ENCODE measurements at regions not wholly inside any gene's neighbourhood (a gene's known extent, or its start where the extent isn't known, plus 50 kb on each side); places are given as distances from the start of the nearest gene placed in this dataset.

GRCh38 chr6:81241126-81242041 is 511.1 kb downstream of the TENT5A start:
- no peak overlapping the region for H2AFZ ChIP-seq (ENCODE audit: low read depth)

GRCh38 chr6:81238390-81238789 is 514.1 kb downstream of the TENT5A start:
- no peak overlapping the region for H3K27ac ChIP-seq
- H3K79me2 ChIP-seq (ENCODE audit: insufficient read depth, low read depth) = no peaks in the 10 kb centered on the region
- H3K27me3 ChIP-seq (ENCODE audit: insufficient read depth, low read depth) = no peaks in the 10 kb centered on the region
- TF ChIP-seq CTCF (conservative IDR thresholded peaks at IDR 0.05; ENCODE audit: low read depth, low read length) = no peak
- no peak overlapping the region for H3K4me3 ChIP-seq (IDR thresholded peaks at IDR 0.05; ENCODE audit: insufficient read depth, low read depth, low read length)
- no peaks in the 10 kb centered on the region for H4K20me1 ChIP-seq (ENCODE audit: insufficient read depth)
- H3K4me1 ChIP-seq (ENCODE audit: low read depth, poor library complexity, severe bottlenecking) = no peaks in the 10 kb centered on the region
- H3K4me2 ChIP-seq = no peak overlapping the region
- H3K9ac ChIP-seq = no peak overlapping the region
- H2AFZ ChIP-seq (ENCODE audit: low read depth) = no peak overlapping the region
- no peaks in the 10 kb centered on the region for H3K36me3 ChIP-seq (ENCODE audit: insufficient read depth)

More at GRCh38 chr6:81241126-81242041, 511.1 kb downstream of the TENT5A start:
- Histone ChIP-seq H3K4me3 (IDR thresholded peaks at IDR 0.05; ENCODE audit: insufficient read depth, low read depth, low read length) (no peak overlapping the region), H3K27ac (no peak overlapping the region), H3K9ac (no peak overlapping the region), H3K79me2 (ENCODE audit: insufficient read depth, low read depth) (no peaks in the 10 kb centered on the region), H4K20me1 (ENCODE audit: insufficient read depth) (no peaks in the 10 kb centered on the region), H3K36me3 (ENCODE audit: insufficient read depth) (no peaks in the 10 kb centered on the region), H3K4me2 (no peak overlapping the region), H3K4me1 (ENCODE audit: low read depth, poor library complexity, severe bottlenecking) (no peaks in the 10 kb centered on the region), H3K27me3 (ENCODE audit: insufficient read depth, low read depth) (no peaks in the 10 kb centered on the region)
- TF ChIP-seq CTCF (conservative IDR thresholded peaks at IDR 0.05; ENCODE audit: low read depth, low read length) = 0 out of 2 replicates have a peak, but pooled peaks have one; percentile 24

GRCh38 chr6:81237226-81237625 is 515.3 kb downstream of the TENT5A start:
- no peaks in the 10 kb centered on the region for H3K4me1 ChIP-seq (ENCODE audit: low read depth, poor library complexity, severe bottlenecking)
- no peaks in the 10 kb centered on the region for H4K20me1 ChIP-seq (ENCODE audit: insufficient read depth)
- H3K27ac ChIP-seq = no peak overlapping the region
- no peaks in the 10 kb centered on the region for H3K27me3 ChIP-seq (ENCODE audit: insufficient read depth, low read depth)
- H3K79me2 ChIP-seq (ENCODE audit: insufficient read depth, low read depth) = no peaks in the 10 kb centered on the region
- no peak for TF ChIP-seq CTCF (conservative IDR thresholded peaks at IDR 0.05; ENCODE audit: low read depth, low read length)
- no peaks in the 10 kb centered on the region for H3K36me3 ChIP-seq (ENCODE audit: insufficient read depth)
- no peak overlapping the region for H2AFZ ChIP-seq (ENCODE audit: low read depth)
- H3K4me3 ChIP-seq (IDR thresholded peaks at IDR 0.05; ENCODE audit: insufficient read depth, low read depth, low read length) = no peak overlapping the region
- no peak overlapping the region for H3K4me2 ChIP-seq
- no peak overlapping the region for H3K9ac ChIP-seq

- H3K27ac ChIP-seq = no peak overlapping the region
- H3K4me3 ChIP-seq (IDR thresholded peaks at IDR 0.05; ENCODE audit: insufficient read depth, low read depth, low read length) = no peak overlapping the region
- no peaks in the 10 kb centered on the region for H3K36me3 ChIP-seq (ENCODE audit: insufficient read depth)
- H3K27me3 ChIP-seq (ENCODE audit: insufficient read depth, low read depth) = no peaks in the 10 kb centered on the region
- no peak for TF ChIP-seq CTCF (conservative IDR thresholded peaks at IDR 0.05; ENCODE audit: low read depth, low read length)
- H3K9ac ChIP-seq = no peak overlapping the region
- no peak overlapping the region for H2AFZ ChIP-seq (ENCODE audit: low read depth)
- H3K79me2 ChIP-seq (ENCODE audit: insufficient read depth, low read depth) = no peaks in the 10 kb centered on the region
- no peaks in the 10 kb centered on the region for H3K4me1 ChIP-seq (ENCODE audit: low read depth, poor library complexity, severe bottlenecking)
- no peak overlapping the region for H3K4me2 ChIP-seq
- H4K20me1 ChIP-seq (ENCODE audit: insufficient read depth) = no peaks in the 10 kb centered on the region
Observed at GRCh38 chr6:81235512-81235911, 517.0 kb downstream of the TENT5A start.
